ENCODE measurements at regions not wholly inside any gene's neighbourhood (a gene's known extent, or its start where the extent isn't known, plus 50 kb on each side); places are given as distances from the start of the nearest gene placed in this dataset.

GRCh38 chr2:20563833-20564232, 87.1 kb downstream of the HS1BP3 start:
- Mint-ChIP-seq H3K36me3 (no peaks in the 10 kb centered on the region), H3K4me3 (no peak overlapping the region), H3K27me3 (peaks cover 10% of the 10 kb centered on the region), H3K9me3 (no peaks in the 10 kb centered on the region), H3K27ac (no peak overlapping the region), H3K4me1 (no peaks in the 10 kb centered on the region)
- POLR2A ChIA-PET = no interaction called here
- no peak for DNase-seq
- no peak for ATAC-seq (ENCODE audit: low read depth)

GRCh38 chr2:20565101-20565622, 85.7 kb downstream of the HS1BP3 start:
- H3K9me3 Mint-ChIP-seq = no peaks in the 10 kb centered on the region
- no peak overlapping the region for H3K27ac Mint-ChIP-seq
- H3K4me3 Mint-ChIP-seq = no peak overlapping the region
- H3K4me1 Mint-ChIP-seq = no peaks in the 10 kb centered on the region
- POLR2A ChIA-PET = no interaction called here
- ATAC-seq (ENCODE audit: low read depth) (no peak), DNase-seq (no peak)
- peaks cover 7% of the 10 kb centered on the region for H3K27me3 Mint-ChIP-seq
- H3K36me3 Mint-ChIP-seq = no peaks in the 10 kb centered on the region

GRCh38 chr2:20565623-20566236, 85.2 kb downstream of the HS1BP3 start:
- no peaks in the 10 kb centered on the region for H3K9me3 Mint-ChIP-seq
- H3K27ac Mint-ChIP-seq = no peak overlapping the region
- H3K4me3 Mint-ChIP-seq = no peak overlapping the region

GRCh38 chr2:20566331-20566730, 84.6 kb downstream of the HS1BP3 start:
- no peak for ATAC-seq (ENCODE audit: low read depth)
- no peak for DNase-seq
- no peaks in the 10 kb centered on the region for H3K36me3 Mint-ChIP-seq
- no peak overlapping the region for H3K27ac Mint-ChIP-seq
- no peaks in the 10 kb centered on the region for H3K4me1 Mint-ChIP-seq
- H3K9me3 Mint-ChIP-seq = no peaks in the 10 kb centered on the region
- POLR2A ChIA-PET = no interaction called here
- no peak overlapping the region for H3K4me3 Mint-ChIP-seq
- peaks cover 7% of the 10 kb centered on the region for H3K27me3 Mint-ChIP-seq

More at GRCh38 chr2:20565623-20566236, 85.2 kb downstream of the HS1BP3 start:
- no peaks in the 10 kb centered on the region for H3K4me1 Mint-ChIP-seq
- POLR2A ChIA-PET = no interaction called here
- H3K36me3 Mint-ChIP-seq = no peaks in the 10 kb centered on the region
- H3K27me3 Mint-ChIP-seq = peaks cover 7% of the 10 kb centered on the region
- ATAC-seq (ENCODE audit: low read depth) = no peak
- DNase-seq = no peak

GRCh38 chr2:20567159-20567925, 83.6 kb downstream of the HS1BP3 start:
- no peaks in the 10 kb centered on the region for H3K9me3 Mint-ChIP-seq
- ATAC-seq (ENCODE audit: low read depth) (no peak), DNase-seq (no peak)
- no peaks in the 10 kb centered on the region for H3K4me1 Mint-ChIP-seq
- H3K27me3 Mint-ChIP-seq = peaks cover 7% of the 10 kb centered on the region
- no peaks in the 10 kb centered on the region for H3K36me3 Mint-ChIP-seq
- no peak overlapping the region for H3K4me3 Mint-ChIP-seq
- POLR2A ChIA-PET = no interaction called here
- no peak overlapping the region for H3K27ac Mint-ChIP-seq
